CD4-positive, alpha-beta T cell (primary cell): ENCODE measurements at regions not wholly inside any gene's neighbourhood (a gene's known extent, or its start where the extent isn't known, plus 50 kb on each side); places are given as distances from the start of the nearest gene placed in this dataset.

Experiments used
- ATAC-seq: fragments of 200-7000 bp; cut with Tn5 transposase; one replicate; pipeline ENCODE4 v1.10.0; 2022; ENCODE audit warnings: mild to moderate bottlenecking; ENCODE audit not compliant: poor library complexity
- CTCF ChIA-PET: fragments of 350-600 bp; sonication (Branson Sonifier 250); formaldehyde crosslinking; loops from one replicate; lab custom pipeline; 2021; ENCODE audit warnings: antibody characterized with exemption, inconsistent platforms; lab: Charles Lee
- POLR2A ChIA-PET: fragments of 350-600 bp; sonication (Branson Sonifier 250); formaldehyde crosslinking; loops from one replicate; lab custom pipeline; 2021; ENCODE audit warnings: antibody characterized with exemption, inconsistent platforms; lab: Charles Lee
- DNase-seq, 14 experiments: peaks; one replicate each; pipeline ENCODE4 v3.0.0-alpha.2; 2013 to 2020; ENCODE audit warnings: mixed read lengths in 2 of 14
- H3K27ac ChIP-seq, 2 donors: one replicate each; pipeline versions ENCODE4 v1.5.1 to v1.7.0; 2013; ENCODE audit warnings: low read length in 2 of 2, low read depth in 1 of 2, mild to moderate bottlenecking in 1 of 2
- H3K27me3 ChIP-seq, 2 experiments: 1 replicate in 1 of 2; 2 replicates in 1 of 2; pipeline versions ENCODE4 v1.6.1 to v1.7.0; 2013; ENCODE audit warnings: low read length in 2 of 2, control low read depth in 1 of 2, mild to moderate bottlenecking in 1 of 2, moderate library complexity in 1 of 2; ENCODE audit not compliant: insufficient read depth in 2 of 2, control insufficient read depth in 1 of 2
- H3K36me3 ChIP-seq: one replicate; pipeline ENCODE4 v1.6.1; 2013; ENCODE audit warnings: low read length, control low read depth; ENCODE audit not compliant: insufficient read depth
- H3K4me1 ChIP-seq: one replicate; pipeline ENCODE4 v1.6.1; 2013; ENCODE audit warnings: low read length, control low read depth; ENCODE audit not compliant: insufficient read depth
- H3K4me3 ChIP-seq: one replicate; pipeline ENCODE4 v1.5.1; 2013; ENCODE audit warnings: mild to moderate bottlenecking, low read length, moderate library complexity
- H3K9me3 ChIP-seq, 2 experiments: 1 replicate in 1 of 2; 2 replicates in 1 of 2; pipeline versions ENCODE4 v1.6.1 to v1.7.0; 2013; ENCODE audit warnings: low read length in 2 of 2, mild to moderate bottlenecking in 2 of 2, control low read depth in 1 of 2, moderate library complexity in 1 of 2; ENCODE audit not compliant: control insufficient read depth in 1 of 2, insufficient read depth in 1 of 2
- H3K27ac Mint-ChIP-seq: one replicate; pipeline ENCODE4 v1.8.0; 2020; ENCODE audit warnings: mixed read lengths
- H3K27me3 Mint-ChIP-seq: one replicate; pipeline ENCODE4 v1.8.0; 2021; ENCODE audit warnings: mixed read lengths
- H3K36me3 Mint-ChIP-seq: one replicate; pipeline ENCODE4 v1.8.0; 2021; ENCODE audit warnings: low read depth, mixed read lengths
- H3K4me1 Mint-ChIP-seq: one replicate; pipeline ENCODE4 v1.8.0; 2021; ENCODE audit warnings: low read depth, mixed read lengths
- H3K4me3 Mint-ChIP-seq: one replicate; pipeline ENCODE4 v1.8.0; 2020; ENCODE audit warnings: mild to moderate bottlenecking, mixed read lengths
- H3K9me3 Mint-ChIP-seq: one replicate; pipeline ENCODE4 v1.8.0; 2020; ENCODE audit warnings: mixed read lengths
- CTCF ChIP-seq: fragments of 200-600 bp; IDR thresholded peaks from one replicate; pipeline ENCODE4 v1.8.0; 2022; ENCODE audit warnings: antibody characterized with exemption, mild to moderate bottlenecking
- intact Hi-C, 2 experiments: fragments of 100-400 bp; cut with DNase I in 1 of 2; cut with micrococcal nuclease in 1 of 2; formaldehyde crosslinking; loops; one replicate each; pipeline versions ENCODE4 v1.15.1 to v1.9.0; 2023 to 2025; cut with DNase I, micrococcal nuclease

- Histone ChIP-seq H3K4me1 (no peaks in the 10 kb centered on the region), H3K9me3 (peaks cover 0 to 5% of the 10 kb centered on the region in 2 experiments), H3K27ac (no peak overlapping the region), H3K36me3 (no peaks in the 10 kb centered on the region), H3K27me3 (no peaks in the 10 kb centered on the region), H3K4me3 (no peak overlapping the region)
- no peak for TF ChIP-seq CTCF
- Mint-ChIP-seq H3K4me1 (no peaks in the 10 kb centered on the region), H3K36me3 (no peaks in the 10 kb centered on the region), H3K4me3 (no peak overlapping the region), H3K27ac (no peak overlapping the region), H3K27me3 (peaks cover 18% of the 10 kb centered on the region), H3K9me3 (no peaks in the 10 kb centered on the region)
- ATAC-seq (no peak), DNase-seq (no peak)
- POLR2A ChIA-PET: no interaction called here
- intact Hi-C loops: no loop called here
- CTCF ChIA-PET: no interaction called here
Measured at GRCh38 chr15:96014939-96015338, 315.6 kb upstream of the NR2F2 start.

- H3K9me3 Mint-ChIP-seq: peaks cover 1% of the 10 kb centered on the region
- no peak overlapping the region for H3K27ac ChIP-seq
- H3K4me1 Mint-ChIP-seq: no peaks in the 10 kb centered on the region
- DNase-seq: no peak
- H3K27me3 Mint-ChIP-seq: peaks cover 8% of the 10 kb centered on the region
- H3K27ac Mint-ChIP-seq: no peak overlapping the region
- ATAC-seq: no peak
- H3K36me3 Mint-ChIP-seq: no peaks in the 10 kb centered on the region
- ChIA-PET CTCF (no interaction called here), POLR2A (no interaction called here)
- TF ChIP-seq CTCF: no peak
- H3K4me3 Mint-ChIP-seq: no peak overlapping the region
- H3K4me1 ChIP-seq: no peaks in the 10 kb centered on the region
- no peak overlapping the region for H3K4me3 ChIP-seq
- no peaks in the 10 kb centered on the region for H3K36me3 ChIP-seq
- intact Hi-C loops: no loop called here
- H3K27me3 ChIP-seq: no peaks in the 10 kb centered on the region
- H3K9me3 ChIP-seq: peaks cover 0 to 3% of the 10 kb centered on the region in 2 experiments
Measured at GRCh38 chr15:96019114-96019513, 311.4 kb upstream of the NR2F2 start.

- Mint-ChIP-seq H3K9me3 (peaks cover 1% of the 10 kb centered on the region), H3K27ac (no peak overlapping the region), H3K36me3 (no peaks in the 10 kb centered on the region), H3K4me1 (no peaks in the 10 kb centered on the region), H3K4me3 (no peak overlapping the region), H3K27me3 (peaks cover 6% of the 10 kb centered on the region)
- peaks cover 0 to 3% of the 10 kb centered on the region in 2 experiments for H3K9me3 ChIP-seq
- ATAC-seq: no peak
- no peak for TF ChIP-seq CTCF
- CTCF ChIA-PET: no interaction called here
- no peak overlapping the region for H3K4me3 ChIP-seq
- no peaks in the 10 kb centered on the region for H3K27me3 ChIP-seq
- intact Hi-C loops: no loop called here
- H3K27ac ChIP-seq: no peak overlapping the region
- no peaks in the 10 kb centered on the region for H3K4me1 ChIP-seq
- H3K36me3 ChIP-seq: no peaks in the 10 kb centered on the region
- DNase-seq: no peak
- POLR2A ChIA-PET: no interaction called here
Measured at GRCh38 chr15:96020133-96020532, 310.4 kb upstream of the NR2F2 start.
